GM15510 (cell line): ENCODE measurements at regions not wholly inside any gene's neighbourhood (a gene's known extent, or its start where the extent isn't known, plus 50 kb on each side); places are given as distances from the start of the nearest gene placed in this dataset.

ENCODE experiments used
- POLR2A ChIP-seq: IDR thresholded peaks from 3 replicates; pipeline ENCODE4 v1.6.1; 2011; ENCODE audit warnings: borderline replicate concordance; ENCODE audit not compliant: insufficient read length; ENCODE audit errors: extremely low read depth

GRCh38 chr9:129381481-129381957 is 203.5 kb upstream of the IER5L start:
- no peak for TF ChIP-seq POLR2A

DNA sequence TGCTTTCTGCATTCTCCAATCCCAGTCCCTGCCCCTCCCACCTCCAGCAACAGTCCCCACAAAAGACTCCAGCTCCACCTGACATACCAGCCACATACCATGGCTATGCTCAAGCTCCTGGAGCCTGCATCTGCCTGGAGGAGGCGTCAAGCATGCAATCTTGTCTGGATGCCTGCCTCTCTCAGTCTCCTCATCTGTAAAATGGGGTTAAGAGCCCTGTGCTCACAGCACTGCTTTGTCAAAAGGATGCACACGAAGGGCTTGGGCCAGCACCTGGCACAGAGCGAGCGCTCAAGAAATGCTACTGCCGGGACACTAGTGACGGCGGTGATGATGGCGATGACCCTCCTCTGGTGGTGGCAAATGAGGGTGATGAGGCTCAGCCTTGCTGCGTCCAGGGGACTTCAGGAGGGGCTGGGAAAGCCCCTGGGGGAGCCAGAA is 202.9 kb upstream of the IER5L start:
- no peak for TF ChIP-seq POLR2A

DNA sequence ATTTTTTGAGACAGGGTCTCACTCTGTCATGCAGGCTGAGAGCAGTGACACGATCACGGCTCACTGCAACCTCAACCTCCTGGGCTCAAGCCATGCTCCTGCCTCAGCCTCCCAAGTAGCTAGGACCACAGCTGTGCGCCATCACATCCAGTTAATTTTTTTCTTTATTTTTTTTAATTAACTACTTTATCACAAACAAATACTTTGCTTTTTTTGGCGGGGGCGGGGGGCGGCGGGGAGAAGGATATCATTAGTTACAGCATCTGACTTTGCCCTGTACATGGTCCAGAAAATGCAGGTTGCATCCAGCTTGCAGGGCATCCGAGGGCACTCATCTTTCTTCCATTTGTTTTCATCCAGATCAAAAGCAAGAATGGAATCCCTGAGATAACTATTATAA is 201.8 kb upstream of the IER5L start:
- TF ChIP-seq POLR2A: no peak

- TF ChIP-seq POLR2A: no peak
Measured at GRCh38 chr9:129379181-129379836, 201.2 kb upstream of the IER5L start.

DNA sequence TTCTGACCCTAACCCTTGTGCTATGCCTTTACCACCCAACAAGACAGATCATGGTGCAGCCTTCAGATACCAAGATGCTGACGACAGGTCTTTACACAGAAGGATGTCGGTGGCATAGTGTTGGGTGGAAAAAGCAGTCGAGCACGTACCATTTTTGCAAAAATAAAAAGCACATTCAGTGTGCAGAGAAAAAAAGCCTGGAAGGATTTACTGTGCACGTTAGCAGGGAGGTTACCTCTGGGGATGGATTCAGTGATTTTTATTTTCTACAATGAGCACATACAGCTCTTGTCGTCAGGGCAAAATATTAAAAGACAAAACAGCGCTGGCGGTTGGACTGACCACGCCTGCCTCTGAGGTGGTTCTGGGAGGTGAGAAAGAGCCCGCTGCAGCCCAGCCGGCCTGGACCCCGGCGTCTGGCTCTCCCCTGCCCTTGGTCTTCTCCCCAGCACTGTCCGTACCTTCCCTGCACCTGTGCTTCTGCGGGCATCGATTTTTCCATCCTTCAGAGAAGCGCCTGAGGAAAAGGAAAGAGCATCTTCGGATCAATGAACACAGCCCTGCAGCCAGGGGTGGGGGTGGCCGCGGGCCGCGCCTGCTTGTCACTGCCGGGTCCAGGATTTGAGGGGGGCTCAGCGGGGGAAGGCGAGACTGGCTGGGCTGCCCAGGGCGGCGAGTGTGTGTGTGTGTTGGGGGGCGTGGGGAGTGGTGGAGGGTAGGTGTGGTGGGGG is 200.0 kb upstream of the IER5L start:
- no peak for TF ChIP-seq POLR2A

- TF ChIP-seq POLR2A: no peak
Measured at GRCh38 chr9:129377181-129377580, 199.1 kb upstream of the IER5L start.

DNA sequence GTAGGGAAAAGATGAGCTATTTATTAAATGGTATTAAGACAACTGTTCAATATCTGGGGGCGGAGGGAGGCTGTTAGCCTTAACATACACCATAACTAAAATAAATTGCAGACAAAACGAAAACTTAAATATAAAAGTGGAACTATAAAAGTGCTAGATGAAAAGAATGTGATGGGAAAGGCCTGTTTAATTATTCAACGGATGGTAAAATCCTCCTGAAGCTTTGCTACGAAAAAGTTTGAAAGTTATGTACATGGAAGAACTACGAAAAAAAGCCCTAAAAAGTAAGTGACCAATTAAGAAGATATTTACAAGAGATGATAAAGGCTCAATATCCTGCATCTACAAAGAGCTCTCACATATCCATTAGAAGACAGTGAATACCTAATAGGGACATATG is 197.8 kb upstream of the IER5L start:
- no peak for TF ChIP-seq POLR2A

- no peak for TF ChIP-seq POLR2A
Measured at GRCh38 chr9:129374651-129375050, 196.6 kb upstream of the IER5L start.

- no peak for TF ChIP-seq POLR2A
Measured at GRCh38 chr9:129374231-129374630, 196.2 kb upstream of the IER5L start.

DNA sequence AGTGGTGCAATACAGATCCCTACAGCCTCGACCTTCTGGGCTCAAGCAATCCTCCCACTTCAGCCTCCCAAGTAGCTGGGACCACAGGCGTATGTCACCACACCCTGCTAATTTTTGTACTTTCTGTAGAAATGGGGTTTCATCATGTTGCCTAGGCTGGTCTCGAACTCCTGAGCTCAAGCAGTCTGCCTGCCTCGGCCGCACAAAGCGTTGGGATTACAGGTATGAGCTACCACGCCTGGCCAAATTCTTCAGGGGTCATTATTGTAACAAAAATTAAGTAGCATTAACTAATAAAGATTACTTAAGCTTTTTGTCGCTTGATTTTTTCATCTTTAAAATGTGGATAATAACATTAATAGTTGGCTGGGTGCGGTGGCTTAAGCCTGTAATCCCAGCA is 195.3 kb upstream of the IER5L start:
- TF ChIP-seq POLR2A: no peak

GRCh38 chr9:129370770-129371169 is 192.7 kb upstream of the IER5L start:
- TF ChIP-seq POLR2A: no peak

GRCh38 chr9:129368444-129368978 is 190.4 kb upstream of the IER5L start:
- TF ChIP-seq POLR2A: no peak

DNA sequence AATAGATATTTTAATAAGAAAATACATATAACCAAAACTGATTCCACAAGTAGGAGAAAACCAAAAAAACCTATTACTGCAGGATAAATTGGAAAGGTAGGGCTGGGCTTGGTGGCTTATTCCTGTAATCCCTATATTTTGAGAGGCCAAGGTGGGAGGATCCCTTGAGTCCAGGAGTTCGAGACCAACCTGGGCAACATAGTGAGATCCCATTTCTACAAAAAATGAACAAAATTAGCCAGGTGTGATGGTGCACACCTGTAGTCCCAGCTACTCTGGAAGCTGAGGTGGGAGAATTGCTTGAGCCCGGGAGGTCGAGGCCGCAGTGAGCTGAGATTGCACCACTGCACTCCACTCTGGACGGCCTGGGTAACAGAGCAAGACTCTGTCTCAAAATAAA is 189.2 kb upstream of the IER5L start:
- no peak for TF ChIP-seq POLR2A

GRCh38 chr9:129365196-129365595 is 187.1 kb upstream of the IER5L start:
- TF ChIP-seq POLR2A: no peak

- TF ChIP-seq POLR2A: no peak
Measured at GRCh38 chr9:129363216-129363873, 185.3 kb upstream of the IER5L start.
